Hepatocyte (in vitro differentiated cells): ENCODE measurements at regions not wholly inside any gene's neighbourhood (a gene's known extent, or its start where the extent isn't known, plus 50 kb on each side); places are given as distances from the start of the nearest gene placed in this dataset.

Experiments
- DNase-seq: peaks from one replicate; pipeline ENCODE4 v3.0.0-alpha.2; 2016; ENCODE audit warnings: low spot score
- H2AFZ ChIP-seq: fragments of 200-600 bp; sonication (generic); 2 replicates; pipeline ENCODE4 v1.6.0; 2016; ENCODE audit warnings: antibody characterized with exemption, mild to moderate bottlenecking
- H3K27ac ChIP-seq: fragments of 200-600 bp; sonication (generic); 2 replicates; pipeline ENCODE4 v1.5.1; 2016; ENCODE audit warnings: mild to moderate bottlenecking
- H3K27me3 ChIP-seq: fragments of 200-600 bp; sonication (generic); 2 replicates; pipeline ENCODE4 v1.6.1; 2016
- H3K36me3 ChIP-seq: fragments of 200-600 bp; sonication (generic); replicated peaks from 2 replicates; pipeline ENCODE4 v1.5.1; 2016; ENCODE audit warnings: low read depth; ENCODE audit not compliant: insufficient read depth
- H3K4me1 ChIP-seq: fragments of 200-600 bp; sonication (generic); 2 replicates; pipeline ENCODE4 v1.5.1; 2016; ENCODE audit warnings: mild to moderate bottlenecking, moderate library complexity; ENCODE audit not compliant: insufficient read depth
- H3K4me2 ChIP-seq: fragments of 200-600 bp; sonication (generic); 2 replicates; pipeline ENCODE4 v1.6.0; 2016
- H3K4me3 ChIP-seq: fragments of 200-600 bp; sonication (generic); 2 replicates; pipeline ENCODE4 v1.5.1; 2016; ENCODE audit warnings: mild to moderate bottlenecking
- H3K79me2 ChIP-seq: fragments of 200-600 bp; sonication (generic); 2 replicates; pipeline ENCODE4 v1.6.0; 2017; ENCODE audit warnings: mild to moderate bottlenecking
- H3K9me2 ChIP-seq: fragments of 200-600 bp; sonication (generic); replicated peaks from 2 replicates; pipeline ENCODE4 v1.6.0; 2017; ENCODE audit warnings: mild to moderate bottlenecking; ENCODE audit not compliant: insufficient read depth
- H3K9me3 ChIP-seq: fragments of 200-600 bp; sonication (generic); 2 replicates; pipeline ENCODE4 v1.5.1; 2016; ENCODE audit warnings: low read depth, mild to moderate bottlenecking
- H4K20me1 ChIP-seq: fragments of 200-600 bp; sonication (generic); 2 replicates; pipeline ENCODE4 v1.6.0; 2016; ENCODE audit warnings: mild to moderate bottlenecking; ENCODE audit not compliant: insufficient read depth, poor library complexity, severe bottlenecking
- EZH2 ChIP-seq: fragments of 200-600 bp; sonication (generic); IDR thresholded peaks from 2 replicates; pipeline ENCODE4 v1.6.1; 2016; ENCODE audit warnings: antibody characterized with exemption, mild to moderate bottlenecking, borderline replicate concordance
- EZH2phosphoT487 ChIP-seq: fragments of 200-600 bp; sonication (generic); IDR thresholded peaks from one replicate; pipeline ENCODE4 v1.6.1; 2018; ENCODE audit warnings: antibody characterized with exemption, mild to moderate bottlenecking, low read depth, moderate library complexity; ENCODE audit not compliant: unreplicated experiment, severe bottlenecking
- WGBS: methylation state at CpG from one replicate; pipeline ENCODE4 v1.1.6; 2016; ENCODE audit warnings: low lambda C conversion rate; ENCODE audit errors: missing lambda C conversion rate; 5-methylcytosine and 5-hydroxymethylcytosine counted together
- TF ChIP-seq, protein P1 (sequence below): fragments of 200-600 bp; sonication (generic); IDR thresholded peaks from 2 replicates; pipeline ENCODE4 v1.5.1; 2016; ENCODE audit warnings: antibody characterized with exemption, mild to moderate bottlenecking; ENCODE audit not compliant: poor library complexity

DNA sequence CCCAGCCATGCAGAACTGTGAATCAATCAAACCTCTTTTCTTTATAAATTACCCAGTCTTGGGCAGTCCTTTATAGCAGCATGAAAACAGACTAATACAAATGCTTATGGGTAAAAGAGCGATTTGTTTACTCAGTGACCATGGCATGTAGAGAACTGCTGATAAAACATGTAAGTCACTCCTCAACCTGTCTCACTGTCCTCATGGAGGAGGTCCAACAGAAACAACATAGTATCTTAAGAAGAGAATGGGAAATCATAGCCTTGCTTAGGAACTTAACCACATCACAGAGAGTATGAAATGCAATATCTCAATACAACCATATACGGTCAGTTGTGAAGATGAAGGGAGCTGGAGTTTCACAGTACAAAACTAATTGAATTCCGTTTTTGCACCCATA is 1734.0 kb upstream of the RAG2 start:
- H3K4me2 ChIP-seq, result no peak overlapping the region
- DNase-seq, result no peak
- no peaks in the 10 kb centered on the region for H3K9me3 ChIP-seq
- TF ChIP-seq EZH2phosphoT487 (no peak), EZH2 (no peak)
- TF ChIP-seq, protein P1, sequence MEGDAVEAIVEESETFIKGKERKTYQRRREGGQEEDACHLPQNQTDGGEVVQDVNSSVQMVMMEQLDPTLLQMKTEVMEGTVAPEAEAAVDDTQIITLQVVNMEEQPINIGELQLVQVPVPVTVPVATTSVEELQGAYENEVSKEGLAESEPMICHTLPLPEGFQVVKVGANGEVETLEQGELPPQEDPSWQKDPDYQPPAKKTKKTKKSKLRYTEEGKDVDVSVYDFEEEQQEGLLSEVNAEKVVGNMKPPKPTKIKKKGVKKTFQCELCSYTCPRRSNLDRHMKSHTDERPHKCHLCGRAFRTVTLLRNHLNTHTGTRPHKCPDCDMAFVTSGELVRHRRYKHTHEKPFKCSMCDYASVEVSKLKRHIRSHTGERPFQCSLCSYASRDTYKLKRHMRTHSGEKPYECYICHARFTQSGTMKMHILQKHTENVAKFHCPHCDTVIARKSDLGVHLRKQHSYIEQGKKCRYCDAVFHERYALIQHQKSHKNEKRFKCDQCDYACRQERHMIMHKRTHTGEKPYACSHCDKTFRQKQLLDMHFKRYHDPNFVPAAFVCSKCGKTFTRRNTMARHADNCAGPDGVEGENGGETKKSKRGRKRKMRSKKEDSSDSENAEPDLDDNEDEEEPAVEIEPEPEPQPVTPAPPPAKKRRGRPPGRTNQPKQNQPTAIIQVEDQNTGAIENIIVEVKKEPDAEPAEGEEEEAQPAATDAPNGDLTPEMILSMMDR, result no peak
- H3K4me3 ChIP-seq, result no peak overlapping the region
- H3K79me2 ChIP-seq, result no peaks in the 10 kb centered on the region
- no peaks in the 10 kb centered on the region for H4K20me1 ChIP-seq
- WGBS, result 90% methylated on average over 3 of the region's 3 CpGs
- H3K36me3 ChIP-seq, result no peaks in the 10 kb centered on the region
- H2AFZ ChIP-seq, result no peak overlapping the region
- H3K9me2 ChIP-seq, result no peaks in the 10 kb centered on the region
- no peaks in the 10 kb centered on the region for H3K4me1 ChIP-seq
- no peak overlapping the region for H3K27ac ChIP-seq
- H3K27me3 ChIP-seq, result no peaks in the 10 kb centered on the region

DNA sequence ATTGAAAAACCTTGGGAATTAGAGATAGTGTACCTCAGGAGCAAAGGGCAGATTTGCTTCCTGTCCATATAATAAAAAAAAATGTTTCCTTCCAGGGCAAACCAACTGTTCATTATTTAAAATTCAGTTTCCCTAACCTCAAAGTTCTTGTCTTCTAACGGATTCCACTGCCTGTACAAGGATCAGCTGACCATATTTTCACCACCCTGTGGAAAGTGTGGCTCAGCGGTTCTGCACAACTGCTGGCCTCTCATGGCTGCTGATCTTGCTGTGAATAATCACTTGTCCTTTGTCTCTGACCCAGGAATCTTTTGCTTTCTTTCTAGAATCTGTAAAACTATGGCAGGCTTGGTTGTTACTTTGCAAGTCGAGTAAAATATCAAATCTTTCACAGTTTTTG is 1732.5 kb upstream of the RAG2 start:
- H3K4me2 ChIP-seq, result no peak overlapping the region
- no peaks in the 10 kb centered on the region for H3K27me3 ChIP-seq
- no peaks in the 10 kb centered on the region for H3K79me2 ChIP-seq
- no peaks in the 10 kb centered on the region for H3K9me3 ChIP-seq
- no peak for TF ChIP-seq EZH2phosphoT487
- TF ChIP-seq EZH2, result no peak
- H3K4me3 ChIP-seq, result no peak overlapping the region
- DNase-seq, result no peak
- H3K9me2 ChIP-seq, result no peaks in the 10 kb centered on the region
- no peaks in the 10 kb centered on the region for H3K36me3 ChIP-seq
- 78% methylated on average over 3 of the region's 3 CpGs for WGBS
- H2AFZ ChIP-seq, result no peak overlapping the region
- no peaks in the 10 kb centered on the region for H4K20me1 ChIP-seq
- H3K27ac ChIP-seq, result no peak overlapping the region
- no peaks in the 10 kb centered on the region for H3K4me1 ChIP-seq

DNA sequence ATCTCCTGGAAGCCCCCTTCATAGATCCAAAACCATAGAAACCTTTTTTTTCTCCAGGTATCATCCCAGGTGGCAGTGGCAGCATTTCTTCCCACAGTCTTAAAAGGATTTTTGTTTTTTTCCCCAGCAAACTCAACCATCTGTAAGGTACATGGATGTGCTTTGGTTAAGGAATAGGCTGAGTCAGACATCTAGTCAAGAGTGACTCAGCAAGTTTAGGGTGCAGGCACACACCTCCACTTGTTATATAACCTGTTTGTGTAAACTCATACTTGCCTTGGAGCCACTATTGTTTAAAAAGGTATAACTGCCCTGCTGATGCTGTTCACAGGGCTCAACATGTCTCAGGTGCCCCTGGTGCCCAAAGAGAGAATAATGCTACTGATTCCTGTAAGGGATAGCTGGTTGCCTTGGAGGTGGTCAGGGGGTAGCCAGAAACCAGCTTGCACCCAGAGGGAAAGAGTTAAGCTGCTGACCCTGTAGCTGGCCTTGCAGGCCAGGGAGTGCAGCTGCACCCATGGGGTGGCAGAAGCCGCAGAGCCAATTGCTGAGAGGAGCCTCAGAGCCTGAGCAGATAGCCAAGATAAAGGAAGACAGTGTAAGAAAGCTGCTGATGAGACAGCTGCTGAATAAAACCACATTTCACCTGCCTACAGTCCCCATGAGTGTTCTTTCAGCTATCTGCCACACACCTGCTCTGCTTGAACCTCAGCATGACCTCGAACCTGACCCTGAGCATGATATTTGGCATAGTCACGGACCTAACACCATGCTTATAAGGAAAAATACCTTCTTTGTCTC is 1726.1 kb upstream of the RAG2 start:
- no peaks in the 10 kb centered on the region for H3K36me3 ChIP-seq
- H3K9me3 ChIP-seq, result no peaks in the 10 kb centered on the region
- no peak overlapping the region for H3K27ac ChIP-seq
- no peaks in the 10 kb centered on the region for H3K79me2 ChIP-seq
- H3K4me1 ChIP-seq, result no peaks in the 10 kb centered on the region
- H3K4me3 ChIP-seq, result no peak overlapping the region
- no peak overlapping the region for H2AFZ ChIP-seq
- no peaks in the 10 kb centered on the region for H3K9me2 ChIP-seq
- WGBS, result 64% methylated on average over 3 of the region's 3 CpGs
- DNase-seq, result no peak
- H3K27me3 ChIP-seq, result no peaks in the 10 kb centered on the region
- H4K20me1 ChIP-seq, result no peaks in the 10 kb centered on the region
- TF ChIP-seq, protein P1, result no peak
- TF ChIP-seq EZH2, result no peak
- H3K4me2 ChIP-seq, result no peak overlapping the region

DNA sequence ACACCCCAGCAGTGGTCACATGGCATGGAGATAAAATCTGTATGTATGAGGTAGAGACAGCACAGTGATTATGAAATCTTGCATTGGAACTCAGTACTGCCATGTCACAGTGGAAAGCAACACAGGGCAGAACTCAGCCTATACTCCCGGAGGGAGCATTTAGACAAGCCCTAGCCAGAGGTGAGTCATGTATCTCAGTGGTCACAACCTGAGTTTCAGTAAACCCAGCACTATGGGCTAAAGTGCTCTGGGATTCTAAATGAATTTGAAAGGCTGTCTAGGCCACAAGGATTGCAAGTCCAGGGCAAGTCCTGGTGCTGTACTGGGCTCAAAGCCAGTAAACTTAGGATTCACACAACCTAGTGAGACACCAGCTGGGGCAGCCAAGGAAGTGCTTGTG is 1717.1 kb upstream of the RAG2 start:
- Histone ChIP-seq H3K9me3 (no peaks in the 10 kb centered on the region), H3K4me2 (no peak overlapping the region), H3K27ac (no peak overlapping the region), H3K79me2 (no peaks in the 10 kb centered on the region), H4K20me1 (no peaks in the 10 kb centered on the region), H2AFZ (no peak overlapping the region), H3K4me1 (no peaks in the 10 kb centered on the region), H3K9me2 (no peaks in the 10 kb centered on the region), H3K36me3 (no peaks in the 10 kb centered on the region), H3K4me3 (no peak overlapping the region), H3K27me3 (no peaks in the 10 kb centered on the region)
- 43% methylated on average over 1 of the region's 1 CpG for WGBS
- no peak for TF ChIP-seq EZH2phosphoT487
- TF ChIP-seq EZH2, result no peak
- TF ChIP-seq, protein P1, result no peak
- DNase-seq, result no peak
